GM19043 (cell line): ENCODE measurements at regions not wholly inside any gene's neighbourhood (a gene's known extent, or its start where the extent isn't known, plus 50 kb on each side); places are given as distances from the start of the nearest gene placed in this dataset.

ENCODE experiments used
- ATAC-seq: cut with Tn5 transposase; IDR thresholded peaks from one replicate; pipeline ENCODE4 v1.9.1; 2021; ENCODE audit warnings: low read depth; ENCODE audit not compliant: unreplicated experiment

- ATAC-seq: no peak
These were observed 290.1 kb upstream of the SLC10A2 start for GRCh38 chr13:103356226-103356864.

GRCh38 chr13:103354171-103354570 lies 288.0 kb upstream of the SLC10A2 start:
- ATAC-seq: no peak

GRCh38 chr13:103351035-103351828 lies 285.0 kb upstream of the SLC10A2 start:
- no peak for ATAC-seq

GRCh38 chr13:103350147-103350546 lies 283.9 kb upstream of the SLC10A2 start:
- no peak for ATAC-seq

GRCh38 chr13:103349211-103349980 lies 283.2 kb upstream of the SLC10A2 start:
- no peak for ATAC-seq

GRCh38 chr13:103335241-103335640 lies 269.0 kb upstream of the SLC10A2 start:
- no peak for ATAC-seq

- no peak for ATAC-seq
These were observed 265.7 kb upstream of the SLC10A2 start for GRCh38 chr13:103331924-103332323.

GRCh38 chr13:103328899-103329298 lies 262.7 kb upstream of the SLC10A2 start:
- ATAC-seq: no peak

- no peak for ATAC-seq
These were observed 260.1 kb upstream of the SLC10A2 start for GRCh38 chr13:103326326-103326725.

GRCh38 chr13:103325672-103326071 lies 259.5 kb upstream of the SLC10A2 start:
- ATAC-seq: no peak

- ATAC-seq: no peak
These were observed 258.4 kb upstream of the SLC10A2 start for GRCh38 chr13:103324641-103325040.

GRCh38 chr13:103315711-103316110 lies 249.5 kb upstream of the SLC10A2 start:
- no peak for ATAC-seq

- no peak for ATAC-seq
These were observed 246.2 kb upstream of the SLC10A2 start for GRCh38 chr13:103312467-103312866.

- ATAC-seq: no peak
These were observed 242.4 kb upstream of the SLC10A2 start for GRCh38 chr13:103308667-103309066.

GRCh38 chr13:103306163-103306562 lies 239.9 kb upstream of the SLC10A2 start:
- ATAC-seq: no peak

- no peak for ATAC-seq
These were observed 236.9 kb upstream of the SLC10A2 start for GRCh38 chr13:103303078-103303651.

- no peak for ATAC-seq
These were observed 236.5 kb upstream of the SLC10A2 start for GRCh38 chr13:103302676-103303075.

- ATAC-seq: no peak
These were observed 232.9 kb upstream of the SLC10A2 start for GRCh38 chr13:103299079-103299478.

GRCh38 chr13:103297083-103297482 lies 230.9 kb upstream of the SLC10A2 start:
- ATAC-seq: no peak

- no peak for ATAC-seq
These were observed 225.8 kb upstream of the SLC10A2 start for GRCh38 chr13:103291798-103292572.
